ENCODE measurements at regions not wholly inside any gene's neighbourhood (a gene's known extent, or its start where the extent isn't known, plus 50 kb on each side); places are given as distances from the start of the nearest gene placed in this dataset.

GRCh38 chr12:93279565-93280412 lies 97.9 kb upstream of the NUDT4 start (continued):
- TF ChIP-seq ZNF331 (CRISPR knock-in tag; IDR thresholded peaks at IDR 0.05; ENCODE audit: low read depth) = no peak
- no peak for TF ChIP-seq POLR2AphosphoS5 (IDR thresholded peaks at IDR 0.05; ENCODE audit: low read depth)
- no peak for TF ChIP-seq REST (IDR thresholded peaks at IDR 0.05; ENCODE audit: unreplicated experiment)
- no peak for TF ChIP-seq EZH2 (IDR thresholded peaks at IDR 0.05; ENCODE audit: low read depth, unreplicated experiment)
- TF ChIP-seq JUNB (IDR thresholded peaks at IDR 0.05; ENCODE audit: unreplicated experiment) = no peak

- Histone ChIP-seq H3K79me2 (replicated peaks; ENCODE audit: insufficient read depth) (no peaks in the 10 kb centered on the region), H3K9me2 (ENCODE audit: insufficient read depth) (no peaks in the 10 kb centered on the region), H2AFZ (no peak overlapping the region), H3K4me3 (no peak overlapping the region), H3K4me2 (no peak overlapping the region), H4K20me1 (replicated peaks; ENCODE audit: insufficient read depth) (no peaks in the 10 kb centered on the region), H3K27ac (ENCODE audit: low read depth) (no peak overlapping the region), H3K36me3 (ENCODE audit: insufficient read depth) (no peaks in the 10 kb centered on the region), H3F3A (replicated peaks; ENCODE audit: low read depth) (no peaks in the 10 kb centered on the region), H3K27me3 (ENCODE audit: insufficient read depth) (no peaks in the 10 kb centered on the region), H3K4me1 (ENCODE audit: insufficient read depth) (no peaks in the 10 kb centered on the region)
- Mint-ChIP-seq H3K27me3 (ENCODE audit: insufficient read depth, low read depth, poor library complexity) (peaks cover 4% of the 10 kb centered on the region), H3K9me3 (peaks cover 8% of the 10 kb centered on the region), H3K27ac (no peak overlapping the region), H3K36me3 (ENCODE audit: low read depth) (peaks cover 4% of the 10 kb centered on the region; the same call in 2 of the 3 replicates), H3K4me1 (no peaks in the 10 kb centered on the region; the same call in 2 of the 3 replicates), H3K4me3 (no peak overlapping the region)
- ATAC-seq (no peak), DNase-seq (ENCODE audit: low spot score) (no peak)
- no peak for TF ChIP-seq ETS1 (IDR thresholded peaks at IDR 0.05)
- no peak for TF ChIP-seq CTCF (conservative IDR thresholded peaks at IDR 0.05; ENCODE audit: low read depth in 2 of 2)
- no peak for TF ChIP-seq ZNF462 (CRISPR knock-in tag; IDR thresholded peaks at IDR 0.05)
- TF ChIP-seq CREB1 (CRISPR knock-in tag; IDR thresholded peaks at IDR 0.05; ENCODE audit: low read depth) = no peak
- no peak for TF ChIP-seq STAT1 (IDR thresholded peaks at IDR 0.05; ENCODE audit: unreplicated experiment)
- TF ChIP-seq JUNB (IDR thresholded peaks at IDR 0.05; ENCODE audit: unreplicated experiment) = no peak
- TF ChIP-seq ZNF114 (CRISPR knock-in tag; IDR thresholded peaks at IDR 0.05) = no peak
These were observed 90.6 kb upstream of the NUDT4 start for GRCh38 chr12:93287149-93287548.
